DMS153 (cell line): ENCODE measurements at regions not wholly inside any gene's neighbourhood (a gene's known extent, or its start where the extent isn't known, plus 50 kb on each side); places are given as distances from the start of the nearest gene placed in this dataset.
"Not testable (repeated sequence)": the region's sequence is repeated elsewhere in the genome, so short reads cannot be mapped to it uniquely, and the experiment has no call there.

Experiments
- DNase-seq: peaks from one replicate; lab custom pipeline; 2025; lab: John Stamatoyannopoulos, UW

GRCh38 chr10:91088300-91089140, 131.9 kb upstream of the PCGF5 start:
- DNase-seq: peak; percentile 6

DNA sequence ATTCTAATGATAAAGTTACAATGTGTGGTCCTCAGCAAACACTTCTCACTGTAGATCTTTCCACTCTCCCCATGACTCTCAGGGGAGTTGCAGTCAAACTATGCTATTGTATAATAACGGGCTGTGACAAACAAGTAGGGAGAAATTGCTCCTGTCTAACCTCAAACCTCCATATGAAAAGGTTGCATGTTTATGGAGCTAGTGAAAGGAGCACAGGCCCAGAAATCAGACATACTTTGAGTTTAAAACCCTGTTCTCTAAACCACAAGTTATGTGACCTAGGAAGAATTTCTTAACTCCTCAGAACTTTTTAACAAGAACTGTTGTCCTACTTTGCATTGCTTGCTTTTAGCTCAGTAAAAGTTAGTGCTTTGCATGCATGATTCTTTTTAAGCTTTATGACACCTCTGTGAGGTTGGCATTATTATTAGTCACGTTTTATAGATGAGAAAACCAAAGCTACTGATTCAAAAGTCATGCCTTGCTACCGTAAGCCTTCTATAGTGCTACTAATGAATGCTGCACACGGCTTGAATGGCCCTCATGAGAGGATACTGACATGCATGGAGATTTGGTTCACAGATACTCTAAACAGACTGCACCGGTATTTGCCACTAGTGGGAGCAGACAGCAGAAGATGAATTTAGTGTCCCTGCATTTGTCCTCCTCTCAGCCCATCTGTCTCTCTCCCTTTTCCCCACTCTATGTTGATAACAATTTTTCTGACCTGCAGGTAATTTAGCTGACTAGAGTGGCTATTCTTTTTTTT, 129.5 kb upstream of the PCGF5 start:
- DNase-seq: no peak

- DNase-seq: no peak
These were observed 128.7 kb upstream of the PCGF5 start for GRCh38 chr10:91091780-91092179.

GRCh38 chr10:91096274-91096673, 124.2 kb upstream of the PCGF5 start:
- DNase-seq: no peak

DNA sequence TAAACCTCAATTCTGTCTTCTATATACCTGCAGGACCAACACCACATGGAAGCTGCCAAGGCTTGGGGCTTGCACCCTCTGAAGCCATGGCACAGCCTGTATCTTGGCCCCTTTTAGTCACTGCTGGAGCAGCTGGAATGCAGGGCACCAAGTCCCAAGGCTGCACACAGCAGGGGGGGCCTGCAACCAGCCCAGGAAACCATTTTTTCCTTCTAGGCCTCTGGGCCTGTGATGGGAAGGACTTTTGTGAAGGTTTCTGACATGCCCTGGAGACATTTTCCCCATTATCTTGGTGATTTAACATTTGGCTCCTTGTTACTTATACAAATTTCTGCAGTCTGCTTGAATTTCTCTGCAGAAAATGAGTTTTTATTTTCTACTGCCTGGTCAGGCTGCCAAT, 123.2 kb upstream of the PCGF5 start:
- DNase-seq: no peak

DNA sequence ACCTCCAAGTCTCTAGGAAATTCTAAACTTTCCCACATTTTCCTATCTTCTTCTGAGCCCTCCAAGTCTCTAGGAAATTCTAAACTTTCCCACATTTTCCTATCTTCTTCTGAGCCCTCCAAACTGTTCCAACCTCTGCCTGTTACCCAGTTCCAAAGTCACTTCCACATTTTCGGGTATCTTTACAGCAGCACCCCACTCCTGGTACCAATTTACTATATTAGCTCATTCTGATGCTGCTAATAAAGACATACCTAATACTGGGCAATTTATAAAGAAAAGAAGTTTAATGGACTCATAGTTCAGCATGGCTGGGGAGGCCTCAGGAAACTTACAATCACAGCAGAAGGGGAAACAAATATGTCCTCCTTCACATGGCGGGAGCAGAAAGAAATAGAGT, 122.4 kb upstream of the PCGF5 start:
- not testable (repeated sequence) for DNase-seq

DNA sequence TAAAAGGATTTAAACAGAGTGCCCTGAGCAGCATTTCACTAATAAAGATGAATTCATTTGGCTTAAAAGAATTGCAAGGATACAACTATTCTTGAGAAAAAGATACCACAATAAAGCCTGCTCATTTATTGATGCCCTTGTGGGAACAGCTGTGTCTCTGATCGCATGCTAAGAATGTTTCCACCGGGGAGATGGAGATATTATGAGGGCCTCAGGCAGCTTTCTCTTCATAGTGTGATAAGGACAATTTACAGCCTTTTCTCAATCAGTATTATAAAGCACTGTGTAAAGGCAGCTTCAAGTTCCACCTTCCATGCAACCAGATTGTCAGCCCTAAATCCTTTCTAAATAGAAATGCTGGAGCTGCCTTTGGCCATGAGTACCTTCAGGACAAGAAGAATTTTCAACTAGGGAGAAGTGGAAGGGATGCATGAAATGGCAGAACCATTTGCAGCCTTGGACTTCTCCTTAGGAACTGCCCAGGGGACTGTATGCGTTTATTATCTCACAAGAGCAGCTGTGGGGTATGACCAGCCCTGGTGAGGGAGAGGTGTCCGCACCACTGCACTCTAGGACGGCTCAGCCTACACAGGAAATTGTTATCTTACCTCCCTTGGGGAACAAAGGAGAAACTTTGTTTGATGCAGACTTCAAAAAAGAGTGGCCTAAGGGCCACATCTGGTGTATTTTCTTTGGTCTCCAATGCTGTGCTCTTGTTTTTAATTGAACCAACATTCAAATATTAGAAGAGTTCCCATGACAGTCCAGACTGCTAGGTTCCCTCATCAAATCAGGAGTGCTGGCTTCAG, 116.9 kb upstream of the PCGF5 start:
- DNase-seq: no peak

- no peak for DNase-seq
These were observed 116.0 kb upstream of the PCGF5 start for GRCh38 chr10:91104193-91105041.

GRCh38 chr10:91105269-91105668, 115.2 kb upstream of the PCGF5 start:
- no peak for DNase-seq

DNA sequence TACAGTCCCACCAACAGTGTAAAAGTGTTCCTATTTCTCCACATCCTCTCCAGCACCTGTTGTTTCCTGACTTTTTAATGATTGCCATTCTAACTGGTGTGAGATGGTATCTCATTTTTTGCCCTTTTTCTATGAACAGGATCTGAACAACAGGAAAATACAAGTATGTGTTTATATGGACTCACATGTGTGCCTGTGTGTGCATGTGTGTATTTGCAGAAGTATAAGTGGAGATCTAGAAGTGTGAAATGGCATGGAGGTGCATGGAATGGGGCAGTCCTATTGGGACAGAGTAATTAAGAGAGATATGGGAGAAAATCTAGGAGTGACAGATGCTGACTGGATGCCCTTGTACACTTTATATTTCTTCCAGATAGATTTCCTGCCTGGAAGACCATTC, 111.6 kb upstream of the PCGF5 start:
- no peak for DNase-seq

GRCh38 chr10:91111060-91111459, 109.4 kb upstream of the PCGF5 start:
- no peak for DNase-seq

GRCh38 chr10:91115618-91116390, 104.7 kb upstream of the PCGF5 start:
- DNase-seq: no peak

- no peak for DNase-seq
These were observed 103.0 kb upstream of the PCGF5 start for GRCh38 chr10:91117505-91117904.

- DNase-seq: no peak
These were observed 100.1 kb upstream of the PCGF5 start for GRCh38 chr10:91120348-91120747.

DNA sequence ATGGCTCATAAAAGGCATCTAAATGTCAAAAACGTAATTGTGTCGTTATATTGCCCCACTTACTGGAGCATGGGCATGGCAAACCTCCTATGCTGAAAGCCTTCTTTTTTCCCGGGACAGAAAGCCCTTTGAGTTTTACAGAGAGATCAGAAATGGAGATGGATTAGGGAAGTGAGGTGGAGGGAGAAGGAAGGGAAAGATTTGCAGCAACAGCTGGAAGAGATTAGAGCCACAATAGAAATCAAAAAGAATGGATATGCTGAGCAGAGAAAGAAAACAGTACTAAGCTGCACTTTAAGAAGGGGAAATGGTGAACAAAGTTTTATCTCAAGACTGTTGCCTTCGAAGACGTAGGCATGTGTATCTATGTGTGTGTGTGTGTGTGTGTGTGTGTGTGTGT, 97.2 kb upstream of the PCGF5 start:
- no peak for DNase-seq

DNA sequence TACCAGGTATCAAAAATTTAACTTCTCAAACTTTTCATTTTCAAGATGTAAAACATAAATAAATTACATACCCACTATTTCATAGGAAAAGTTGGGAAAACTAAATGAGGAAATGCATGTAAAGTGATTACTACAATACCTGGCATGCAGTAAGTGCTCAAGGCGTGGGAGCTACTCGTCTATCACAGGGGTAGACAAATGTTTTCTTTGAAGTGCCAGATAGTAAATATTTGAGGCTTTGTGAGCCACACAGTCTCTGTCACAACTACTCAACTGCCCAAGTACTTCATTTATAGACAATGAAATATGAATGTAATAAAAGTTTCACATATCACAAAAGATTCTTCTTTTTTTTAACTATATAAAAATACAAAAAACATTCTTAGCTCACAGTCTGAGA, 96.4 kb upstream of the PCGF5 start:
- DNase-seq: no peak

GRCh38 chr10:91126471-91126870, 94.0 kb upstream of the PCGF5 start:
- no peak for DNase-seq

- no peak for DNase-seq
These were observed 93.0 kb upstream of the PCGF5 start for GRCh38 chr10:91127341-91128082.

DNA sequence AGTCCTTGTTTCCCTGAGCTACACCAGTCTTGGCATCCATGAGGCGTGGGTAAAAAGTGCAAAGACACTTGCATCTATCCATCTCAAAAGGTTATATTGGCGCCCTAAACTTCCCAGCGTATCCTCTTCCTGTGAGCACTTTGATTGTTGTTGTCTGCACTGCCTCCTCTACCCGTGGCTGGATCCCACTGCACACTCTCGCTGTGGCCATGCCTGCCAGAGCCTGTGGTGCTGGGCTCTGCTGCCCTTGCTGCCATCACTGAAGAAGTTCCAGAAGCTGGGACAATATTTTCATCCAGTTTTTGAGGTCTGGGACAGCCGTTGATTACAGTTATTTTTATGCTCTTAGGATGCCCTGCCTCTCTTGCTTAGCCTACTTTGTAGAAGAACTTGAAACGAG, 85.3 kb upstream of the PCGF5 start:
- no peak for DNase-seq

DNA sequence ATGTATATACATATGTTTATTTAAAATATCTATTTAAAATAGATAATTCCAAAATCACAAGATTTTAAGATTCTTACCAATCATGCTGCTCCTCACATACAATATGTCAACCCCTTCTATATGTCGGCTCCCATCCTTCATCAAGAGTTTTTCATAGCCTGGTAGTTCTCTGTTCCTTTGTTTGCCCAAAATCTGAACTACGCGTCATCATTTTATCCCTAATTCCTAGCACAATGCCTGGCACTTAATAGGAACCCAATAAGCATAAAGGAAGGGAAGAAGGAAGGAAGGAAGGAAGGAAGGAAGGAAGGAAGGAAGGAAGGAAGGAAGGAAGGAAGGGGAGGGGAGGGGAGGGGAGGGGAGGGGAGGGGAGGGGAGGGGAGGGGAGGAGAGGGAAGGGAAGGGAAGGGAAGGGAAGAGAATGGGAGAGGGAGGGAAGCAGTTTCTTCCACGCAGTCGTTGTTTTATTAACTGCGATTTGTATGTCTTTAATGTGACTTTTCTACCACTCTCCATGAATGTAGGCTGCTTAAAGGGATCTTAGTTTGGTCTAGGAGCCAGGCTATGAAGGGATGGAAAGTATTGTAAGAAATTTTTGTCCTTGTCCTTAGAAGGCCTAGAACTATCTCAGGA, 83.3 kb upstream of the PCGF5 start:
- DNase-seq: no peak
